H9 (cell line): ENCODE measurements at regions not wholly inside any gene's neighbourhood (a gene's known extent, or its start where the extent isn't known, plus 50 kb on each side); places are given as distances from the start of the nearest gene placed in this dataset.

Source experiments
- DNase-seq: peaks from one replicate; pipeline ENCODE4 v3.0.0-alpha.2; 2017
- H2AFZ ChIP-seq: one replicate; pipeline ENCODE4 v1.6.1; 2013; ENCODE audit warnings: mild to moderate bottlenecking, low read length, control low read depth, moderate library complexity
- H2AK5ac ChIP-seq: 2 replicates; pipeline ENCODE4 v1.6.1; 2013; ENCODE audit warnings: low read length, control low read depth, mixed read lengths; ENCODE audit not compliant: insufficient read length
- H2BK120ac ChIP-seq: one replicate; pipeline ENCODE4 v1.6.1; 2013; ENCODE audit warnings: low read depth, mild to moderate bottlenecking, low read length, control low read depth, inconsistent platforms; ENCODE audit not compliant: poor library complexity, severe bottlenecking
- H2BK12ac ChIP-seq: 2 replicates; pipeline ENCODE4 v1.6.1; 2013; ENCODE audit warnings: low read length, control low read depth, mixed read lengths, low read depth; ENCODE audit not compliant: insufficient read length
- H2BK15ac ChIP-seq: 2 replicates; pipeline ENCODE4 v1.6.1; 2013; ENCODE audit warnings: low read depth, low read length, control low read depth
- H2BK20ac ChIP-seq: one replicate; pipeline ENCODE4 v1.6.1; 2013; ENCODE audit warnings: low read depth, mild to moderate bottlenecking, low read length, control low read depth, inconsistent platforms; ENCODE audit not compliant: poor library complexity, severe bottlenecking
- H2BK5ac ChIP-seq: 2 replicates; pipeline ENCODE4 v1.6.1; 2013; ENCODE audit warnings: low read length, control low read depth, mixed read lengths; ENCODE audit not compliant: insufficient read length
- H3K14ac ChIP-seq: 2 replicates; pipeline ENCODE4 v1.6.1; 2013; ENCODE audit warnings: low read length, control low read depth; ENCODE audit not compliant: insufficient read depth
- H3K18ac ChIP-seq: 2 replicates; pipeline ENCODE4 v1.6.1; 2013; ENCODE audit warnings: low read depth, mild to moderate bottlenecking, mixed read lengths, low read length, control low read depth; ENCODE audit not compliant: insufficient read length
- H3K23ac ChIP-seq: 2 replicates; pipeline ENCODE4 v1.6.1; 2013; ENCODE audit warnings: low read length, control low read depth, mixed read lengths, low read depth; ENCODE audit not compliant: insufficient read length
- H3K23me2 ChIP-seq: 2 replicates; pipeline ENCODE4 v1.6.1; 2013; ENCODE audit warnings: low read depth, mild to moderate bottlenecking, mixed read lengths, low read length, control low read depth; ENCODE audit not compliant: insufficient read length, poor library complexity, severe bottlenecking
- H3K27ac ChIP-seq: 2 replicates; pipeline ENCODE4 v1.5.1; 2013; ENCODE audit warnings: low read length, control low read depth, mixed read lengths, low read depth; ENCODE audit not compliant: insufficient read length
- H3K27me3 ChIP-seq: 2 replicates; pipeline ENCODE4 v1.6.1; 2013; ENCODE audit warnings: low read length, control low read depth, inconsistent platforms; ENCODE audit not compliant: insufficient read depth
- H3K4ac ChIP-seq: 2 replicates; pipeline ENCODE4 v1.6.1; 2013; ENCODE audit warnings: low read depth, mild to moderate bottlenecking, control low read depth, inconsistent platforms, low read length, moderate library complexity
- H3K4me1 ChIP-seq: 2 replicates; pipeline ENCODE4 v1.6.1; 2013; ENCODE audit warnings: low read length, control low read depth, inconsistent platforms; ENCODE audit not compliant: insufficient read depth
- H3K4me2 ChIP-seq: 2 replicates; pipeline ENCODE4 v1.6.1; 2013; ENCODE audit warnings: low read length, control low read depth, mixed read lengths; ENCODE audit not compliant: insufficient read length, insufficient read depth
- H3K56ac ChIP-seq: 2 replicates; pipeline ENCODE4 v1.6.1; 2013; ENCODE audit warnings: low read depth, mild to moderate bottlenecking, mixed read lengths, low read length, control low read depth; ENCODE audit not compliant: insufficient read length
- H3K79me1 ChIP-seq: 2 replicates; pipeline ENCODE4 v1.6.1; 2013; ENCODE audit warnings: low read depth, mild to moderate bottlenecking, moderate library complexity, low read length, control low read depth, inconsistent platforms; ENCODE audit not compliant: insufficient read depth, poor library complexity, severe bottlenecking
- H3K79me2 ChIP-seq: 2 replicates; pipeline ENCODE4 v1.6.1; 2013; ENCODE audit warnings: low read length, control low read depth, inconsistent platforms; ENCODE audit not compliant: insufficient read depth
- H3K9ac ChIP-seq: 2 replicates; pipeline ENCODE4 v1.6.1; 2013; ENCODE audit warnings: low read length, control low read depth, mixed read lengths; ENCODE audit not compliant: insufficient read length; ENCODE audit errors: extremely low read depth
- H3K9me3 ChIP-seq: one replicate; pipeline ENCODE4 v1.6.1; 2013; ENCODE audit warnings: low read depth, low read length, inconsistent platforms; ENCODE audit not compliant: control insufficient read depth
- H3T11ph ChIP-seq: one replicate; pipeline ENCODE4 v1.6.1; 2013; ENCODE audit warnings: mild to moderate bottlenecking, low read length, control low read depth, inconsistent platforms
- H4K20me1 ChIP-seq: one replicate; pipeline ENCODE4 v1.6.1; 2013; ENCODE audit not compliant: control insufficient read depth, insufficient read length, insufficient read depth
- H4K5ac ChIP-seq: 2 replicates; pipeline ENCODE4 v1.6.1; 2013; ENCODE audit warnings: low read depth, mild to moderate bottlenecking, mixed read lengths, low read length, control low read depth; ENCODE audit not compliant: insufficient read length
- H4K8ac ChIP-seq: replicated peaks from 2 replicates; pipeline ENCODE4 v1.6.1; 2013; ENCODE audit warnings: low read length, control low read depth, mixed read lengths, low read depth; ENCODE audit not compliant: insufficient read length
- H4K91ac ChIP-seq: 2 replicates; pipeline ENCODE4 v1.6.1; 2013; ENCODE audit warnings: low read depth, mild to moderate bottlenecking, moderate library complexity, mixed read lengths, low read length, control low read depth; ENCODE audit not compliant: insufficient read length
- H3K27ac Mint-ChIP-seq, 3 experiments: 2 replicates in 2 of 3; 3 replicates in 1 of 3; pipeline ENCODE4 v1.8.0; 2020 to 2021; ENCODE audit warnings: mixed read lengths in 3 of 3, mild to moderate bottlenecking in 1 of 3, moderate library complexity in 1 of 3
- H3K27me3 Mint-ChIP-seq: 2 replicates; pipeline ENCODE4 v1.8.0; 2021; ENCODE audit warnings: low read depth, mild to moderate bottlenecking, moderate library complexity, mixed read lengths
- H3K36me3 Mint-ChIP-seq, 3 experiments: 2 replicates in 2 of 3; 3 replicates in 1 of 3; pipeline ENCODE4 v1.8.0; 2020 to 2021; ENCODE audit warnings: low read depth in 3 of 3, mixed read lengths in 3 of 3; ENCODE audit not compliant: insufficient read depth in 1 of 3
- H3K4me1 Mint-ChIP-seq, 2 experiments: 2 replicates each; pipeline ENCODE4 v1.8.0; 2020; ENCODE audit warnings: mixed read lengths in 2 of 2
- H3K4me3 Mint-ChIP-seq, 2 experiments: 2 replicates in 1 of 2; 3 replicates in 1 of 2; pipeline ENCODE4 v1.8.0; 2020 to 2021; ENCODE audit warnings: mild to moderate bottlenecking in 2 of 2, mixed read lengths in 2 of 2, moderate library complexity in 1 of 2
- H3K9me3 Mint-ChIP-seq, 2 experiments: 2 replicates in 1 of 2; 3 replicates in 1 of 2; pipeline ENCODE4 v1.8.0; 2020; ENCODE audit warnings: mild to moderate bottlenecking in 2 of 2, mixed read lengths in 2 of 2, moderate library complexity in 1 of 2
- WGBS: extraction: QIAGEN DNeasy Blood & Tissue Kit; methylation state at CpG from one replicate; pipeline ENCODE4 v1.1.7; 2013; ENCODE audit warnings: missing lambda C conversion rate, low lambda C conversion rate, mixed read lengths; ENCODE audit not compliant: insufficient read length; ENCODE audit errors: extremely low coverage; 5-methylcytosine and 5-hydroxymethylcytosine counted together
- TF ChIP-seq, protein P1 (sequence below): fragments of 200-600 bp; sonication (generic); conservative IDR thresholded peaks from 3 replicates; pipeline ENCODE4 v1.8.0; 2021; ENCODE audit warnings: antibody characterized with exemption, mild to moderate bottlenecking

DNA sequence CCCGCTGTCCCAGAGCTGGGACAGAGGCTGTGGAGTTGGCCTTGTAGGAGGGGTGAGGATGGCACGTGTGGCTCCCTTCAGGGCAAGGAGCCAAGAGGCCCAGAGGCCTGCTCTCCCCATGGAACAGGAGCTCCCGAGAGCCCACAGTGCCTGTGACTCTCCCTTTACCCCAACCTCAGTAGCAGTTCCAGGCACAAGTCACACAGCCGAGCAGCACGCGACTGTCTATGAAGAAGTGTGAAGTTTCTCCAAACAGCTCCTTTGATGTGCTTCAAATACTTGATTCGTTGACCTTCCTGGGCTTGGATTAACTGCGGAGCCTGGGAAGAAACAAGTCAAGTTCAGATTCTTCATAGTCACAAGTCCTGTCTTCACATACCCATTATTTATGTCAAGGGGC is 208.7 kb downstream of the IRX2 start:
- H2AFZ ChIP-seq: no peak overlapping the region
- H3K9me3 Mint-ChIP-seq: peaks cover 5 to 6% of the 10 kb centered on the region in 2 experiments; a peak in 4 of 5 replicates
- 0 out of 2 replicates have a peak, but pooled peaks cover 2% of the 10 kb centered on the region for H3K4me1 ChIP-seq
- no peak overlapping the region for H3K18ac ChIP-seq
- no peak overlapping the region for H3K4me3 Mint-ChIP-seq
- H3K4me1 Mint-ChIP-seq: peaks cover 16 to 24% of the 10 kb centered on the region in 2 experiments
- DNase-seq: no peak
- peaks cover 4% of the 10 kb centered on the region for H3K27me3 Mint-ChIP-seq
- no peaks in the 10 kb centered on the region for H4K20me1 ChIP-seq
- no peak overlapping the region for H3K23ac ChIP-seq
- WGBS: no CpG with 5 or more reads among the region's 8 CpGs
- H2BK20ac ChIP-seq: no peak overlapping the region
- TF ChIP-seq, protein P1, sequence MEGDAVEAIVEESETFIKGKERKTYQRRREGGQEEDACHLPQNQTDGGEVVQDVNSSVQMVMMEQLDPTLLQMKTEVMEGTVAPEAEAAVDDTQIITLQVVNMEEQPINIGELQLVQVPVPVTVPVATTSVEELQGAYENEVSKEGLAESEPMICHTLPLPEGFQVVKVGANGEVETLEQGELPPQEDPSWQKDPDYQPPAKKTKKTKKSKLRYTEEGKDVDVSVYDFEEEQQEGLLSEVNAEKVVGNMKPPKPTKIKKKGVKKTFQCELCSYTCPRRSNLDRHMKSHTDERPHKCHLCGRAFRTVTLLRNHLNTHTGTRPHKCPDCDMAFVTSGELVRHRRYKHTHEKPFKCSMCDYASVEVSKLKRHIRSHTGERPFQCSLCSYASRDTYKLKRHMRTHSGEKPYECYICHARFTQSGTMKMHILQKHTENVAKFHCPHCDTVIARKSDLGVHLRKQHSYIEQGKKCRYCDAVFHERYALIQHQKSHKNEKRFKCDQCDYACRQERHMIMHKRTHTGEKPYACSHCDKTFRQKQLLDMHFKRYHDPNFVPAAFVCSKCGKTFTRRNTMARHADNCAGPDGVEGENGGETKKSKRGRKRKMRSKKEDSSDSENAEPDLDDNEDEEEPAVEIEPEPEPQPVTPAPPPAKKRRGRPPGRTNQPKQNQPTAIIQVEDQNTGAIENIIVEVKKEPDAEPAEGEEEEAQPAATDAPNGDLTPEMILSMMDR: no peak
- H2BK12ac ChIP-seq: no peak overlapping the region
- H4K8ac ChIP-seq: no peak overlapping the region
- H2AK5ac ChIP-seq: no peak overlapping the region
- peaks cover 0 to 5% (median 0%) of the 10 kb centered on the region in 3 experiments; a peak in 1 of 7 replicates for H3K36me3 Mint-ChIP-seq
- no peaks in the 10 kb centered on the region for H3K9me3 ChIP-seq
- H3K79me2 ChIP-seq: no peaks in the 10 kb centered on the region
- H2BK120ac ChIP-seq: no peak overlapping the region
- no peak overlapping the region for H3K56ac ChIP-seq
- no peak overlapping the region for H3K14ac ChIP-seq
- H3K4me2 ChIP-seq: no peak overlapping the region
- no peaks in the 10 kb centered on the region for H3K23me2 ChIP-seq
- no peak overlapping the region for H3T11ph ChIP-seq
- no peak overlapping the region for H4K5ac ChIP-seq
- H3K27me3 ChIP-seq: no peaks in the 10 kb centered on the region
- H3K79me1 ChIP-seq: no peaks in the 10 kb centered on the region
- no peak overlapping the region for H2BK15ac ChIP-seq
- H4K91ac ChIP-seq: no peak overlapping the region
- no peak overlapping the region for H3K4ac ChIP-seq
- no peak overlapping the region for H3K27ac Mint-ChIP-seq
- H2BK5ac ChIP-seq: no peak overlapping the region
- no peak overlapping the region for H3K27ac ChIP-seq
- H3K9ac ChIP-seq: no peak overlapping the region
